ENCODE measurements at regions not wholly inside any gene's neighbourhood (a gene's known extent, or its start where the extent isn't known, plus 50 kb on each side); places are given as distances from the start of the nearest gene placed in this dataset.

DNA sequence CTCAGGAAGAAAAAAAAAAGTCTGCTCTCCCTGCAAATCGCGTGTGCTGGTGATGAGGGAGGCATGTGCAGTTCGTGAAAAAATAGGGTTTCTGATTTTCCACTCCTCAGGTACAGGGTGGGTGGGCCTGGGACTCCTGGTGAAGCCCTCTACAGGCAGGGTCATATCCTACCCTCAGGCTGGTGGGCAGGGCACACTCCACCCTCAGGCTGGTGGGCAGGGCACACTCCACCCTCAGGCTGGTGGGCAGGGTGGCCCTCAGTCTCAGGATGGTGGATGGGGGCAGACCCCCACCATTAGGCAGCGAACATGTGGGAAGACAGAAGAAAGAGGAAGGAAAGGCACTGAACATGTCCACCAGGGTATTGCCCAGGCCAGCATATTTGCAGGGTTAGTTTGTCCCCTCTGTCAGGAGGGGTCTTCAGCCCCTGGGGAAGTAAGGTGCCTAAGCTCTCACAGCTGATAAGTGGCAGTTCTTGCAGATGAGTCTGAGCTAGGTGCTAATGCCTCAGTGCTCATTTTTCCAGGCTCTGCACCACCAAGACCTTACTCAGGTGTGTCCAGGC, 95.2 kb upstream of the RAB6C start:
- TF ChIP-seq, protein P1, sequence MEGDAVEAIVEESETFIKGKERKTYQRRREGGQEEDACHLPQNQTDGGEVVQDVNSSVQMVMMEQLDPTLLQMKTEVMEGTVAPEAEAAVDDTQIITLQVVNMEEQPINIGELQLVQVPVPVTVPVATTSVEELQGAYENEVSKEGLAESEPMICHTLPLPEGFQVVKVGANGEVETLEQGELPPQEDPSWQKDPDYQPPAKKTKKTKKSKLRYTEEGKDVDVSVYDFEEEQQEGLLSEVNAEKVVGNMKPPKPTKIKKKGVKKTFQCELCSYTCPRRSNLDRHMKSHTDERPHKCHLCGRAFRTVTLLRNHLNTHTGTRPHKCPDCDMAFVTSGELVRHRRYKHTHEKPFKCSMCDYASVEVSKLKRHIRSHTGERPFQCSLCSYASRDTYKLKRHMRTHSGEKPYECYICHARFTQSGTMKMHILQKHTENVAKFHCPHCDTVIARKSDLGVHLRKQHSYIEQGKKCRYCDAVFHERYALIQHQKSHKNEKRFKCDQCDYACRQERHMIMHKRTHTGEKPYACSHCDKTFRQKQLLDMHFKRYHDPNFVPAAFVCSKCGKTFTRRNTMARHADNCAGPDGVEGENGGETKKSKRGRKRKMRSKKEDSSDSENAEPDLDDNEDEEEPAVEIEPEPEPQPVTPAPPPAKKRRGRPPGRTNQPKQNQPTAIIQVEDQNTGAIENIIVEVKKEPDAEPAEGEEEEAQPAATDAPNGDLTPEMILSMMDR (IDR thresholded peaks at IDR 0.05; ENCODE audit: low read depth, low read length) = no peak
- H3K4me3 ChIP-seq (ENCODE audit: low read depth, low read length) = no peak overlapping the region
- DNase-seq (ENCODE audit: low read depth, low spot score) = no peak
- in situ Hi-C loops (cut with HindIII; ENCODE audit: low sequenced_read_pairs) = no loop called here

DNA sequence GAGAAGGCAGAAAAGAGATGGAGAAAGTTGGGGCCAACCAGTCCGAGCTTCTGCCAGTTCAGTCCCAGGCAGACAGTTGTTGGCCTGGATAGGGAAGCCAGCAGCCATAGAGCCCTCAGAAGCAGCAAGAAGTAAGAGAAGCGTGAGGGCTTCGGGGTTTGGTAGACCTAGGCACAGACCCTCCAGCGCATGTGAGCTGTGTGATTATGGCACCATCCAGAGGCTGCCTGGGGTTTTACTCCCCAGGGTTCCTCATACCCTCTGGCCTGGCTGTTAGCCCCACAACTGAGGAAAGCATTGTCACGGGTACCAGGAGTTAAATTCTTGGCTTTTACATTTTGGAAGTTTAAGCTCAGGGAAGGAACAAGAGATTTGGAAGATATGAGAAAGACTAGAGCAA, 93.7 kb upstream of the RAB6C start:
- H3K4me3 ChIP-seq (ENCODE audit: low read depth, low read length) = no peak overlapping the region
- TF ChIP-seq, protein P1 (IDR thresholded peaks at IDR 0.05; ENCODE audit: low read depth, low read length) = no peak
- DNase-seq (ENCODE audit: low read depth, low spot score) = no peak
- in situ Hi-C loops (cut with HindIII; ENCODE audit: low sequenced_read_pairs) = no loop called here

DNA sequence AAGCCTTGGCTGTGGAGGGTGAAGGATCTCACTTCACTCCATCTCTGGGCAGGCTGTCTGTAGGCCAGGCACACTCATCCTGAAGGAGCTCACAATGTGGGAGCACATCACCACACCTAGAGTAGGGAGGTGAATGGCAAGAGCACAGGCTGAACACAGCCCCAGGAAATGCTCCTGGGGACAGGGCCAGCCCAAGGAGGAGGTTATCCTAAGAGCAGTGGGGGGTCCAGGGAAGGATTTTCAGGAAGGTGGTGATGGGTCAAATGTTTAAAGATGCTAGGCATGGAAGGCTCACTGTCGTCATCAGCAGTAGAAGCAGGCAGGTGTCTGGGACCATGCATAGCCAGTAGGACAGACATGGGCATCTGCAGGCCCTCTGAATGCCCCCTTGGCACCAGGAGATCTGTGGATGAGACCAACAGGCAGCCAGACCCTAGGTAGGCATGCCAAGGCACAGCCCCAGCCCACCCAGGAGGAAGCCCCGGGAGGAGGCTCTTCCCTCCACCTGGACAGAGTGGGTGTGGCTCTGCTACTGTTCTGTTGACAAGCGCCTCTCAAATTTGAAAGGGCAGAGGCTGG, 91.7 kb upstream of the RAB6C start:
- no peak for DNase-seq (ENCODE audit: low read depth, low spot score)
- H3K4me3 ChIP-seq (ENCODE audit: low read depth, low read length) = no peak overlapping the region
- in situ Hi-C loops (cut with HindIII; ENCODE audit: low sequenced_read_pairs) = no loop called here
- TF ChIP-seq, protein P1 (IDR thresholded peaks at IDR 0.05; ENCODE audit: low read depth, low read length) = no peak

DNA sequence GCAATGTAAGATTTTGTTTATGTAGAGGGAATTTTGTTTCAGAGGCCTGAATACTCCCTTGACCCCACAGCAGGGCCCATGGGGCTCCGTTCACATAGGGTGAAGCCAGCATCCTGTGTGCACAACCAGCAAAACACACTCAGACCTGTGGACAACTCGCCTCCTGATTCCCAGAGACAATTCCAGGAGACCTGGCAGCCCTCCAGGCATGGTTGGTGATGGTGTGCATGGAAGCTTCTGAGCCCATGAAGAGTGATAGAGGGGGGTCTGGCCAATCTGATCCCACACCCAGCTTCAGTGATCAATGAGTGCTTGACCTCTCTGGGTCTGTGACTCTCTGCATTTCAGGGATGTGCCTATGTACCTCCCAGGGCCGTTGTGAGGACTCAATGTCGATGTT, 91.0 kb upstream of the RAB6C start:
- H3K4me3 ChIP-seq (ENCODE audit: low read depth, low read length) = no peak overlapping the region
- TF ChIP-seq, protein P1 (IDR thresholded peaks at IDR 0.05; ENCODE audit: low read depth, low read length) = no peak
- in situ Hi-C loops (cut with HindIII; ENCODE audit: low sequenced_read_pairs) = no loop called here
- no peak for DNase-seq (ENCODE audit: low read depth, low spot score)

DNA sequence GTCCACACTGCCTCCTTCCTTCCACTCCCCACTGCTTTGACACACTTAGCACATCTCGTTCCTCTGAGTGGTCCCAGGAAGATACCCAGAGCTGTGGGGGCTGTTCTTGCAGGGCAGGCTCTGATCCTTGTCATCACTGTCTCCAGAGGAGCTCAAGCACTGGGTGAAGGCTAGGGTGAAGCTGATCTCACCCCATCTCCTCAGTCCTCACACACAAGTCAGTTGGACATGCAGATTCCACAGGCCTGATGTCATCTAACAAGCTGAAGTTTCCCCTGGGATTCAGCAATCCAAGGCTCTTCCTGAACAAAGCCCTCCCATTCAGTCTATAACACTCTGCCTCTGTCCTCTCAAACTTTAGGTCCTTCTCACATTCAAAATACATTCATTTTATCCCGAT, 90.6 kb upstream of the RAB6C start:
- DNase-seq (ENCODE audit: low read depth, low spot score) = no peak
- H3K4me3 ChIP-seq (ENCODE audit: low read depth, low read length) = no peak overlapping the region
- in situ Hi-C loops (cut with HindIII; ENCODE audit: low sequenced_read_pairs) = no loop called here
- TF ChIP-seq, protein P1 (IDR thresholded peaks at IDR 0.05; ENCODE audit: low read depth, low read length) = no peak

DNA sequence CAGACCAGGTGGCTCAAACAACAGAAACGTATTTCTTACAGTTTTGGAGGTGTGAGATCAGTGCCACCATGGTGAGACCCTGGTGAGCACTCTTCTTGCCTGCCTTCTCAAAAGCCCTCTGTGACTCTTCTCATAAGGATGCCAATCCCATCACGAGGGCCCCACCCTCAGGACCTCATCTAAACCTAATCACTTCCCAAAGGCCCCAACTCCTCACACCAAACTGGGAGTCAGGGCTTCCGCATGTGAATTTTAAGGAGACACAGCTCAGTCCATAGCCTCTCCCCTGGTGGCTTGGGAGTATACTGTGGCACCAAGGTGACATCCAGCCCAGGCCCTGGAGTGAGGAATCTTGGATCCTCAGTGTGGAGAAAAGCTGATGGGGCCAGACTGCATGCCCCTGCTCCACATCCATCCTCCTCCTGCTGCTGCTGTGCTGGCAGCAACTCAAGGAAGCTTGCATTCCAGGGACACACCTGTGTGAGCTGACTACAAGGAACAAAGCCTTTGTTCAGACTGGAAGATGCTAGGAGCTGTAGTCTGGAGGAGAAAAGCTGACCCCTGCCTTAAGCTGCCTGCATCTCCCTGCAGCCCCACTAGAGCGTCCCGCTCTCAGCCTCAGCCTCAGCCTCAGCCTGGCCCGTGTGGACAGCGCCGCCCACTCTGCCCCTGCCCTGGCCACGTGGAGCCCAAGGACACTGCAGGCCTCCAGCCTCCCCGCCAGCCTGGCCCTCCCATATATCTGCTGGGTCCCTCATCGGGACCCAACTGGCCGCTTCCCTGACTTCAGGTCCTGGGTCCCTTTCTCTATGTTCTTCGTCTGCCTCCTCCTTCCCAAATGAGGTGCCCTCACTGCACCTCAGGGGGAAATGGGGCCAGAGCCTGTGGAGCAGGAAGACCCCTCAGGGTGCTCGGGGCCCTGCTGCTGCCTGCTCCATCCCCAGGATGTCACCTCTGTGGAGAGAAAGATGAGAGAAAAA, 87.8 kb upstream of the RAB6C start:
- TF ChIP-seq, protein P1 (IDR thresholded peaks at IDR 0.05; ENCODE audit: low read depth, low read length) = no peak
- in situ Hi-C loops (cut with HindIII; ENCODE audit: low sequenced_read_pairs) = no loop called here
- no peak overlapping the region for H3K4me3 ChIP-seq (ENCODE audit: low read depth, low read length)
- DNase-seq (ENCODE audit: low read depth, low spot score) = no peak
